HG03139 (cell line): ENCODE measurements at regions not wholly inside any gene's neighbourhood (a gene's known extent, or its start where the extent isn't known, plus 50 kb on each side); places are given as distances from the start of the nearest gene placed in this dataset.

ENCODE experiments used
- ATAC-seq: cut with Tn5 transposase; IDR thresholded peaks from one replicate; pipeline ENCODE4 v1.9.1; 2021; ENCODE audit not compliant: unreplicated experiment

DNA sequence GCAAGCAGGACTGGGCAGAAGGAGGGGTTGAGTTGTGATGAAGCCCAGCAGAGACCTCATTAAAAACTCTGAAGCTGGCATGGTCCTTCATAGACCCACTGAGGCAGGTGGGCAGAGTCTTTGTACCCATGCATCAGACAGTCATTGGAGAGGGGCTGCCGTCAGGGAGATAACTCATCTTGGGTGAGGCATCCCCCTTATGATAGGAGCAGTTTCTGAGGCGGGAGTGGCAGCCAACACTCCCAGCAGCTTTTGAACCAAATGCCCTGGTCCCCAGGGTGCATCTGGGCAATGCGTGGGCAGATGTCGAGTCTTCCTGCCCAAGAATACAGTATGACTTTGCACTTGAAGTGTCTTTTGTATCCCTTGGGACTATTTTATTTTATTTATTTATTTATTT, 68.1 kb downstream of the HTR5A start:
- ATAC-seq = no peak

DNA sequence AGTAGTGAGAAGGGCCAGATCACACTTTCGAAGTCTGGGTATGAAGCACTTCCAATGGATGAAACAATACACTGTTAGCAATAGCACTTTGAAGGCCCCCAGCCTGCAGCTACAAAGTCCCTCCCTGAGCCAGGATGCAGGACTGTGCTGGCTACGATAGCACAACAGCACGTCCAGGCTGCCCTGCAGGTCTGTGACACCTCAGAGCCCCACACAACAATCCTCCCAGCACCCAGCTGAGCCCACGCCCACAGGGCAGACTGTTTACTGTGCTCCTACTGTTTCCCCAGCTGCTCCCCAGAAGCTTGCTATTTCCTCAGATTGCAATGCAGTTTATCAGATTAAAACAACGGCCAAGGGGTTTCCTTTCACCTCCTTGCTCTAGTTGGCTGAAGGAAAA, 71.4 kb downstream of the HTR5A start:
- no peak for ATAC-seq

- ATAC-seq = no peak
Observed at GRCh38 chr7:155143381-155143780, 73.3 kb downstream of the HTR5A start.

DNA sequence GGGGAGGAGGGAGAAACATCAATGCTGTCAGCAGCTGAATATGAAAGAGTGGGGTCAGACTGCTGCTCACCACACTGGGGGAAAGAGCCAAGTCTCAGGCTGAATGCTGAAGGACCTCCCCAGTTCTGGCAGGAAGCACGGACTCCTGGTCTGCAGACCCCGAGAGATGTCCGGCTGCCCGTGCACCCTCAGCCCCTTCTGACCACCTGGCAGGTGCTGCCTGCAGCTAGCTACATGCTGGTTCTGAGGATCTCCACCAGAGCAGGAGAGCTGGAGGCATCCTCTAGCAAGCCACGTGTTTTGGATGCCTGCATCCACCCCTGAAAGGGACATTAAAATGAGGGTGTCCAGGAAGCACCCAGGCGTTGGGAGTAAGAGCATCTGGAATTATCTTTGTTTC, 74.2 kb downstream of the HTR5A start:
- no peak for ATAC-seq

- ATAC-seq = no peak
Observed at GRCh38 chr7:155145477-155146255, 75.5 kb downstream of the HTR5A start.

DNA sequence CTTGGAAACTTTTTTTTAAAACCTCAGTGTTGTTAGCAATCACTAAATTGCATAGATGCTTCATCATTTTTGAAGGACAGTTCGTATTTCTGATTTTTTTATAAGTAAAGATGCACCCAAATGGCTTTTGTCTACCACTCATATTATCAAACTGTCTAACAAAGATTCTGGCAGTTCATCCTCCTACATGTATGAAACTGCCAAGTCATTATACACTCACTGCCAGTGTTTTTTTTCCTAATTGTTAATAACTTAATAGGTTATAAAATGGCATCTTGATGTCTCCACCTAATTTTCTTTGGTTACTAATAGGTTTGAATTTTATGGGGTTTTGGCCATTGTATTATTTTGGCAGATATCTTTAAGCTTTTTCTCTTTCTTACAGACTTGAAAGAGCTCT, 77.0 kb downstream of the HTR5A start:
- no peak for ATAC-seq

DNA sequence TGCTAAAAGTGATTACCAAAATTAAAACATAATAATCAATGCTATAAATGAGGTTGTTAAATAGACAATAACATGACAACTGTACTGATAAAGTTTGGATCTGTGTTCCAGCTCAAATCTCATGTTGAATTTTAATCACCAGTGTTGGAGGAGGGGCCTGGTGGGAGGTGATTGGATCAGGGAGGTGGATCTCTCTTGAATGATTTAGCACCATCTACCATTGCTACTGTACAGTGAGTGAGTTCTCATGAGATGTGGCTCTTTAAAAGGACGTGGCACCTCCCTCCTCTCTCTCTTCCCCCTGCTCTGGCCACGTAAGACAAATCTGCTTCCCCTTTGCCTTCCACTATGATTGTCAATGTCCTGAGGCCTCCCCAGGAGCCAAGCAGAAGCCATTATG, 77.5 kb downstream of the HTR5A start:
- no peak for ATAC-seq

DNA sequence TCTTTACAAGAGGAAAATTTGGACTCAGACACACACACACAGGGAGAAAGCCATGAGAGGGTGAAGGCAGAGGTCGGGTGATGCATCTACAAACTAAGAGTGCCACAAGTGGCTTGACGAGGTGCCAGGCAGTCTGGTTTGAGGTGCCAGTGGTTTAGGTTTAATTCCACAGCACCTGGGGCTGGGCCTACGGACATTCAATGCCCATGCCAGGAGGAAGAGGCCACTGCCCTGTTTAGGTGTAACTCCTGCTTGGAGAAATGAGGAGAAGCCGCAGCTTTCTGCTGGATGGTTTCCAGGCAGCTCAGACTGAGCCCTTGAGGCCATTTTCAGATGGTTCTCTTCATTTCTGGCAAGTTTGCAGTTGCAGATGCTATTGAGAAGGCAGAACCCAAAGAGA, 83.6 kb downstream of the HTR5A start:
- ATAC-seq = no peak

- ATAC-seq = no peak
Observed at GRCh38 chr7:155154586-155154985, 84.5 kb downstream of the HTR5A start.

- no peak for ATAC-seq
Observed at GRCh38 chr7:155161690-155162089, 91.6 kb downstream of the HTR5A start.

GRCh38 chr7:155162422-155162821, 92.3 kb downstream of the HTR5A start:
- ATAC-seq = no peak

GRCh38 chr7:155163696-155164095, 93.6 kb downstream of the HTR5A start:
- ATAC-seq = no peak

DNA sequence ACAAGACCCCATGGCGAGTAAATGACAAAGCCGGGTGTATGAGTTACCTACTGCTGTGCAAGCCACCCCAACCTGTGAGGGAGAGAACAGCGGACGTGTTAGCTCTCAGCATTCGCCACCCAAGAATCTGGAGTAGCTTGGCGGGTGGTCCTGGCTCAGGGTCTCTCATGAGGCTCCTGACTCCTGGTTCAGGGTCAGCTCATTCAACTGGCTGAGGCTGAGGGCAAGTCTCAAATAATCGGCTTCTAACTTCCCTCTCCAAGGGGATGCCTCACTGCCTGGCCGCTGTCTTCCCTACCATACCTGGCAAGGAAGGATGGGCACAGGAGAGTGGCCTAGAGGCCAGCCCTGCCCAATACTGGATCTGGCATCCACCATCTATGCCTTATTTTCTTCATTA, 94.2 kb downstream of the HTR5A start:
- ATAC-seq = no peak

- ATAC-seq = no peak
Observed at GRCh38 chr7:155166108-155166507, 96.0 kb downstream of the HTR5A start.

- no peak for ATAC-seq
Observed at GRCh38 chr7:155166673-155167370, 96.7 kb downstream of the HTR5A start.

DNA sequence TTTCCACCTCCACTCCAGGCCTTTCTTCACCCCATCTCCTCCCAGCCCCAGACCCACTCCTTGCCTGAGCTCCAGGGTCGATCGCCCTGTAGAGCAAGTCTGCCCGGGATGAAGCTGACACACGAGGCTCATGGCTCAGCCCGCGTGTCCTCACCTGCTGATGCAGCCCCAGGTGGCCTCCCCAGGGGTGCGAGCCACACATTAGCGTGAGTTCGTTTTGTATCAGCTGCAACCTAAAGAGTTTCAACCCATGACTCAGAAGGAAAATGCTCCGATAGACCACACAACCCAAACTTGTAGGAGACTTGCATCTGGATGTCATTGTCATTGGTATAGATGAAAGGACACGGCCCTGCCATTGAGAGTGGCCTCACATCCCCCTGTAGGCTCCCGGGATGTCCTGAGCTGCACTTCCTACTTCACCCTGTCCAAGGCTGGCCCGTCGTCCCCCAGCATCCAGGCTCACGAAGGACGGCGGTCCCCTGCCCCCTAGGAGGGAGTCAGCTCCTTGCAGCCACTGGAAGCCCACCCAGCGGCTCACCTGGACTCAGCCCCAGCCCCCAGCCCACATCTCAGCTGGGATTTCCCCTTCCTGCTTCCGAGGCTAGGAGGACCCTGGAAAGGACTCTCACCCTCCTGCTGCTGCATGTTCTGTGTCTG, 97.7 kb downstream of the HTR5A start:
- no peak for ATAC-seq

DNA sequence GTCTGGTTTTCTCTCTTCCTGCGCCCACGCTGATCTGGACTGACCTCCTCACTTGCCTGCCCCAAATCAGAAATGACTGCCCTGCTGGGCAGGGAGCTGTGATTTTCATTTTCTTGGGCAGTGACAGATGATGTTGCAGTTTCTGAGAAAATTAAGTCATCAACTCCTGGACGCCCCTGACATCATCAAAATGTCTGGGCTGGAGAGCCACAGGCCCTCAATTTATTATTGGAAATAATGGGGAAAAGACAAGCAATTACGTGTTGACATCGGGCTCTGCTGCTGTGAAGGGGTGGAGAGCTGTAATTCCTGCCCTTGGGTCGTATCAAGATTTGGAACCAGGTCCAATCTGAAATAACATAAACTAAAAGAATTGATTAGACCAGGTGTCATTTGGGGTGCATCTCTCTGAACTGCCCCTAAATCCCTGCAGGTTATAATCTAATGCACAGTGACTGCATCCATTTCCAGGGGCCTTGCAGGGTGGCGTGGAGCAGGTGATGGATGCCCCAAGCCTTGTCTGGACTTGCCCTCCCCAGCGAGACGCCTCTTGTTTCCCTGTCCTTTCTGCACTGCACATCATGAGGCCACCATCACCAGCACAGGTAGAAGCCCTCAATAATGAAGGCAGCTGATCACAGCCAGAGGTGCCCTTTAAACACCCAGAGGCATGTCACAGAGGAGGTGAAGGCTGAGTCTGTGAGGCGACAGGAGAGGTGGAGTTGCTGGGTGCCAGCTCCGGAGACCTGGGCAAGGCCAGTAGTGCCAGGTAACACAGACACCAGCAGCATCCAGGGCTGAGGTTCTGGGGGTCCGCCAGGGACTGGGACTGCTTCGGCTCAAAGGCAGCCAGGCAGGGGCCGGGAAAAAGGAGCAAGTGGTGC, 98.7 kb downstream of the HTR5A start:
- ATAC-seq = no peak

GRCh38 chr7:155169498-155170065, 99.5 kb downstream of the HTR5A start:
- ATAC-seq = no peak

- no peak for ATAC-seq
Observed at GRCh38 chr7:155170331-155170730, 100.2 kb downstream of the HTR5A start.

- no peak for ATAC-seq
Observed at GRCh38 chr7:155172141-155172540, 102.0 kb downstream of the HTR5A start.

DNA sequence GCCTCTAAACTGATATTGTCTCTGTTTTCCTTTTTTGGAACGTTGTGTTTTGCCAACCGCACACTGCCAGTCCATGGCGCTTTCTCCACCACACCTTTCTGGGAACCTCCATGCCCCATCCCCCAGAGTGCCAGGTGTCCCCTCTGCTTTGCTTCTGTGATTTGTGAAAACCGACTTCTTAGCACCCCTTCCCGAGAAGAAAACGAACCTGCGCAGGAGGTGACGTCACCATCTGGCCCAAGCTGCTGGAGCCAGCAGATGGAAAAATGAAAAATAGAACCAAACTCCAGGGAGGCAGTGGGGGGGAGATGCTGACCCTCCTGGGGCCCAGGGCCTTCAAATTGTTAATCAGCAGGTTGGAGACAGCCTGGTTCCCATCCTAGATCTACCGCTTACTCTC, 103.8 kb downstream of the HTR5A start:
- no peak for ATAC-seq
